Transverse colon (tissue), 4 donors: ENCODE measurements at regions not wholly inside any gene's neighbourhood (a gene's known extent, or its start where the extent isn't known, plus 50 kb on each side); places are given as distances from the start of the nearest gene placed in this dataset.

ENCODE experiments used
- POLR2AphosphoS5 ChIP-seq, 3 donors: sonication (generic); formaldehyde crosslinking; IDR thresholded peaks; one replicate each; pipeline ENCODE4 v1.6.1; 2016; ENCODE audit warnings: antibody characterized with exemption in 3 of 3
- TF ChIP-seq, protein P1 (sequence below), 5 experiments: fragments of 200-600 bp in 3 of 5; fragments of 450-650 bp in 2 of 5; sonication (generic) in 3 of 5; IDR thresholded peaks; 1 replicate in 2 of 5; 2 replicates in 3 of 5; pipeline ENCODE4 v1.5.1; 2016 to 2017; ENCODE audit warnings: antibody characterized with exemption in 5 of 5, inconsistent platforms in 3 of 5, mild to moderate bottlenecking in 2 of 5, moderate library complexity in 1 of 5

DNA sequence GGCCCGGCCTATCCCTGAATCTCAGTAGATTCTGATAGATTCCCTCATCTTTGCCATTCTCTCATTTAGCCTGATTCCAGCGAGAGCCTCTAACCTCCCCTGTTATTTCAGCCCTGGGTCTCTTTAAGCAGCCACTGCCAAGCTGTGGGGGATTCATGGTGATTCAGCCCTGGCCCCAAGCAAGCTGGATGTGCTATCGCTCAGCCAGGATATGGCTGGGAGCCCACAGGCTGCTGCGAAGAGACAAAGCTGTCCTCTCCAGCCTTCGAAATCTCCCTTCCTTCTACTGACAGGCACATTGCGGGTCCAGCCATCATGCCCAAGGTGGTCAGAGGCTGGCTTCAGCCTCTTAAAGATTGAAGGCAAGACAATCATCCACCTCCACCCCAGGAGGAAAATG, 394.1 kb downstream of the SOX9 start:
- TF ChIP-seq POLR2AphosphoS5 (IDR thresholded peaks at IDR 0.05) = no peak
- TF ChIP-seq, protein P1, sequence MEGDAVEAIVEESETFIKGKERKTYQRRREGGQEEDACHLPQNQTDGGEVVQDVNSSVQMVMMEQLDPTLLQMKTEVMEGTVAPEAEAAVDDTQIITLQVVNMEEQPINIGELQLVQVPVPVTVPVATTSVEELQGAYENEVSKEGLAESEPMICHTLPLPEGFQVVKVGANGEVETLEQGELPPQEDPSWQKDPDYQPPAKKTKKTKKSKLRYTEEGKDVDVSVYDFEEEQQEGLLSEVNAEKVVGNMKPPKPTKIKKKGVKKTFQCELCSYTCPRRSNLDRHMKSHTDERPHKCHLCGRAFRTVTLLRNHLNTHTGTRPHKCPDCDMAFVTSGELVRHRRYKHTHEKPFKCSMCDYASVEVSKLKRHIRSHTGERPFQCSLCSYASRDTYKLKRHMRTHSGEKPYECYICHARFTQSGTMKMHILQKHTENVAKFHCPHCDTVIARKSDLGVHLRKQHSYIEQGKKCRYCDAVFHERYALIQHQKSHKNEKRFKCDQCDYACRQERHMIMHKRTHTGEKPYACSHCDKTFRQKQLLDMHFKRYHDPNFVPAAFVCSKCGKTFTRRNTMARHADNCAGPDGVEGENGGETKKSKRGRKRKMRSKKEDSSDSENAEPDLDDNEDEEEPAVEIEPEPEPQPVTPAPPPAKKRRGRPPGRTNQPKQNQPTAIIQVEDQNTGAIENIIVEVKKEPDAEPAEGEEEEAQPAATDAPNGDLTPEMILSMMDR (IDR thresholded peaks at IDR 0.05) = no peak
